HEK293T (cell line): ENCODE measurements at regions not wholly inside any gene's neighbourhood (a gene's known extent, or its start where the extent isn't known, plus 50 kb on each side); places are given as distances from the start of the nearest gene placed in this dataset.

ENCODE experiments used
- CTCF ChIA-PET: fragments of 350-600 bp; formaldehyde crosslinking; extraction: SDS; loops from one replicate; lab custom pipeline; 2021; ENCODE audit warnings: antibody characterized with exemption, inconsistent platforms; lab: Yijun Ruan, JAX
- POLR2A ChIA-PET: fragments of 350-600 bp; formaldehyde crosslinking; extraction: SDS; loops from one replicate; lab custom pipeline; 2020; ENCODE audit warnings: antibody characterized with exemption, inconsistent platforms; lab: Yijun Ruan, JAX
- DNase-seq: peaks from one replicate; pipeline ENCODE4 v3.0.0; 2012; ENCODE audit warnings: mixed read lengths; ENCODE audit errors: extremely low spot score
- ARNT ChIP-seq: fragments of 450-650 bp; IDR thresholded peaks from 2 replicates; pipeline ENCODE4 v1.6.1; 2017; ENCODE audit warnings: mild to moderate bottlenecking
- BHLHE40 ChIP-seq: fragments of 450-650 bp; IDR thresholded peaks from 2 replicates; pipeline ENCODE4 v1.6.1; 2016; ENCODE audit warnings: mild to moderate bottlenecking, moderate library complexity, borderline replicate concordance
- CTBP1 ChIP-seq: fragments of 450-650 bp; IDR thresholded peaks from 2 replicates; pipeline ENCODE4 v1.6.1; 2016; ENCODE audit warnings: borderline replicate concordance
- ELF4 ChIP-seq: fragments of 450-650 bp; IDR thresholded peaks from 2 replicates; pipeline ENCODE4 v1.6.1; 2017; ENCODE audit warnings: antibody characterized with exemption
- FOXA1 ChIP-seq: fragments of 450-650 bp; IDR thresholded peaks from 2 replicates; pipeline ENCODE4 v1.6.1; 2016; ENCODE audit warnings: mild to moderate bottlenecking
- FOXK2 ChIP-seq: fragments of 450-650 bp; IDR thresholded peaks from 2 replicates; pipeline ENCODE4 v1.6.1; 2016; ENCODE audit warnings: mild to moderate bottlenecking
- FOXM1 ChIP-seq: fragments of 450-650 bp; IDR thresholded peaks from 2 replicates; pipeline ENCODE4 v1.6.1; 2017; ENCODE audit warnings: mild to moderate bottlenecking, borderline replicate concordance
- HDGF ChIP-seq: fragments of 450-650 bp; IDR thresholded peaks from 2 replicates; pipeline ENCODE4 v1.6.1; 2017; ENCODE audit warnings: antibody characterized with exemption, borderline replicate concordance
- L3MBTL2 ChIP-seq: fragments of 450-650 bp; conservative IDR thresholded peaks from 2 replicates; pipeline ENCODE4 v1.6.1; 2016; ENCODE audit warnings: mild to moderate bottlenecking
- LEF1 ChIP-seq: fragments of 450-650 bp; IDR thresholded peaks from 2 replicates; pipeline ENCODE4 v1.6.1; 2017; ENCODE audit warnings: mild to moderate bottlenecking, borderline replicate concordance
- NFRKB ChIP-seq: fragments of 450-650 bp; IDR thresholded peaks from 2 replicates; pipeline ENCODE4 v1.6.1; 2016; ENCODE audit warnings: mild to moderate bottlenecking, moderate library complexity
- PKNOX1 ChIP-seq: fragments of 450-650 bp; IDR thresholded peaks from 2 replicates; pipeline ENCODE4 v1.6.1; 2016
- SP1 ChIP-seq: fragments of 450-650 bp; IDR thresholded peaks from 2 replicates; pipeline ENCODE4 v1.6.1; 2017
- SUZ12 ChIP-seq: fragments of 450-650 bp; IDR thresholded peaks from 2 replicates; pipeline ENCODE4 v1.6.1; 2016; ENCODE audit warnings: mild to moderate bottlenecking
- TARDBP ChIP-seq: fragments of 450-650 bp; IDR thresholded peaks from 2 replicates; pipeline ENCODE4 v1.6.1; 2016
- ZNF384 ChIP-seq: fragments of 450-650 bp; IDR thresholded peaks from 2 replicates; pipeline ENCODE4 v1.6.1; 2016

GRCh38 chr5:153122403-153122802, 368.1 kb upstream of the GRIA1 start:
- ChIA-PET CTCF (interaction anchor here (0.6 kb wide), 1 partner anchor 1057 kb away, joined by 3 read pairs; no protein-coding TSS in a partner anchor), POLR2A (no interaction called here)
- TF ChIP-seq SUZ12 = no peak
- DNase-seq = no peak

GRCh38 chr5:153130296-153130695, 360.2 kb upstream of the GRIA1 start:
- DNase-seq = no peak
- TF ChIP-seq SUZ12 (no peak), PKNOX1 (no peak), L3MBTL2 (no peak), BHLHE40 (no peak), FOXM1 (no peak), ARNT (no peak), FOXA1 (no peak), ZNF384 (no peak), TARDBP (no peak)

GRCh38 chr5:153135411-153135810, 355.1 kb upstream of the GRIA1 start:
- ChIA-PET CTCF (no interaction called here), POLR2A (no interaction called here)
- no peak for DNase-seq
- TF ChIP-seq FOXM1 = no peak
- no peak for TF ChIP-seq ZNF384
- no peak for TF ChIP-seq SUZ12
- no peak for TF ChIP-seq ARNT
- no peak for TF ChIP-seq CTBP1
- TF ChIP-seq FOXA1 = no peak
- no peak for TF ChIP-seq PKNOX1
- TF ChIP-seq NFRKB = no peak
- TF ChIP-seq TARDBP = no peak
- no peak for TF ChIP-seq LEF1
- no peak for TF ChIP-seq FOXK2
- TF ChIP-seq BHLHE40 = no peak
- no peak for TF ChIP-seq SP1
- TF ChIP-seq L3MBTL2 = no peak
- no peak for TF ChIP-seq ELF4
- TF ChIP-seq HDGF = no peak

More at GRCh38 chr5:153130296-153130695, 360.2 kb upstream of the GRIA1 start:
- ChIA-PET POLR2A (no interaction called here), CTCF (no interaction called here)

- TF ChIP-seq TARDBP (no peak), SP1 (no peak), NFRKB (no peak), PKNOX1 (no peak), SUZ12 (no peak), ARNT (no peak), HDGF (no peak), CTBP1 (no peak), L3MBTL2 (no peak), FOXA1 (no peak), FOXK2 (no peak), ELF4 (no peak), ZNF384 (no peak)
- no peak for DNase-seq
- ChIA-PET POLR2A (no interaction called here), CTCF (no interaction called here)
Observed at GRCh38 chr5:153136910-153137614, 353.4 kb upstream of the GRIA1 start.

- peak; percentile 14 for DNase-seq
- ChIA-PET POLR2A (no interaction called here), CTCF (interaction anchor here (0.6 to 1.6 kb wide), 2 partner anchors 588 to 640 kb away, joined by 4 to 9 read pairs; no protein-coding TSS in a partner anchor)
- no peak for TF ChIP-seq NFRKB
Observed at GRCh38 chr5:153147891-153148623, 342.4 kb upstream of the GRIA1 start.

- CTCF ChIA-PET = interaction anchor here (1.6 kb wide), 1 partner anchor 588 kb away, joined by 9 read pairs; no protein-coding TSS in a partner anchor
- POLR2A ChIA-PET = no interaction called here
- TF ChIP-seq NFRKB (no peak), FOXK2 (no peak), SP1 (no peak)
- no peak for DNase-seq
Observed at GRCh38 chr5:153148624-153148976, 341.9 kb upstream of the GRIA1 start.

GRCh38 chr5:153151558-153151957, 338.9 kb upstream of the GRIA1 start:
- POLR2A ChIA-PET = no interaction called here
- CTCF ChIA-PET = no interaction called here
- TF ChIP-seq PKNOX1 = no peak
- no peak for TF ChIP-seq BHLHE40
- no peak for DNase-seq
